ENCODE measurements at regions not wholly inside any gene's neighbourhood (a gene's known extent, or its start where the extent isn't known, plus 50 kb on each side); places are given as distances from the start of the nearest gene placed in this dataset.

GRCh38 chr6:119454714-119455113 lies 105.2 kb upstream of the MAN1A1 start:
- H3K27ac ChIP-seq (ENCODE audit: low read length) = no peak overlapping the region
- H3K9me3 ChIP-seq (ENCODE audit: insufficient read depth, low read length) = no peaks in the 10 kb centered on the region
- no peak overlapping the region for H2AFZ ChIP-seq (ENCODE audit: low read depth, low read length)
- no peaks in the 10 kb centered on the region for H3K79me2 ChIP-seq (ENCODE audit: low read length)
- no peak for TF ChIP-seq CTCF (IDR thresholded peaks at IDR 0.05; ENCODE audit: low read depth, low read length)
- no peak for TF ChIP-seq EZH2phosphoT487 (IDR thresholded peaks at IDR 0.05; ENCODE audit: low read depth)
- H3K4me3 ChIP-seq (ENCODE audit: low read length) = no peak overlapping the region
- H4K20me1 ChIP-seq (ENCODE audit: insufficient read depth, low read length) = no peaks in the 10 kb centered on the region
- H3K9ac ChIP-seq (ENCODE audit: low read length) = no peak overlapping the region
- no peak overlapping the region for H3K4me2 ChIP-seq (ENCODE audit: low read length)
- H3K27me3 ChIP-seq (ENCODE audit: low read depth, low read length) = no peaks in the 10 kb centered on the region
- peaks cover 23% of the 10 kb centered on the region for H3K4me1 ChIP-seq (ENCODE audit: low read length)
- no peaks in the 10 kb centered on the region for H3K36me3 ChIP-seq (replicated peaks; ENCODE audit: low read depth, low read length)

GRCh38 chr6:119453242-119454200 lies 104.0 kb upstream of the MAN1A1 start:
- Histone ChIP-seq H3K9me3 (ENCODE audit: insufficient read depth, low read length) (no peaks in the 10 kb centered on the region), H3K4me1 (ENCODE audit: low read length) (peaks cover 22% of the 10 kb centered on the region), H2AFZ (ENCODE audit: low read depth, low read length) (no peak overlapping the region), H3K27ac (ENCODE audit: low read length) (no peak overlapping the region), H3K36me3 (replicated peaks; ENCODE audit: low read depth, low read length) (no peaks in the 10 kb centered on the region), H3K4me2 (ENCODE audit: low read length) (no peak overlapping the region), H3K27me3 (ENCODE audit: low read depth, low read length) (no peaks in the 10 kb centered on the region), H3K79me2 (ENCODE audit: low read length) (no peaks in the 10 kb centered on the region), H3K9ac (ENCODE audit: low read length) (no peak overlapping the region), H4K20me1 (ENCODE audit: insufficient read depth, low read length) (no peaks in the 10 kb centered on the region), H3K4me3 (ENCODE audit: low read length) (no peak overlapping the region)
- no peak for TF ChIP-seq CTCF (IDR thresholded peaks at IDR 0.05; ENCODE audit: low read depth, low read length)
- no peak for TF ChIP-seq EZH2phosphoT487 (IDR thresholded peaks at IDR 0.05; ENCODE audit: low read depth)

- peaks cover 47% of the 10 kb centered on the region for H3K4me1 ChIP-seq (ENCODE audit: low read length)
- no peaks in the 10 kb centered on the region for H4K20me1 ChIP-seq (ENCODE audit: insufficient read depth, low read length)
- no peak overlapping the region; the same call in 1 of the 2 replicates for H3K27ac ChIP-seq (ENCODE audit: low read length)
- no peaks in the 10 kb centered on the region for H3K27me3 ChIP-seq (ENCODE audit: low read depth, low read length)
- H3K36me3 ChIP-seq (replicated peaks; ENCODE audit: low read depth, low read length) = no peaks in the 10 kb centered on the region
- H3K9ac ChIP-seq (ENCODE audit: low read length) = no peak overlapping the region
- H3K4me2 ChIP-seq (ENCODE audit: low read length) = peak overlapping the region; percentile 43
- no peak overlapping the region for H3K4me3 ChIP-seq (ENCODE audit: low read length)
- H3K79me2 ChIP-seq (ENCODE audit: low read length) = no peaks in the 10 kb centered on the region
- H3K9me3 ChIP-seq (ENCODE audit: insufficient read depth, low read length) = no peaks in the 10 kb centered on the region
- TF ChIP-seq EZH2phosphoT487 (IDR thresholded peaks at IDR 0.05; ENCODE audit: low read depth) (no peak), CTCF (IDR thresholded peaks at IDR 0.05; ENCODE audit: low read depth, low read length) (no peak)
- H2AFZ ChIP-seq (ENCODE audit: low read depth, low read length) = no peak overlapping the region
Measured at GRCh38 chr6:119449331-119450156, 100.0 kb upstream of the MAN1A1 start.

GRCh38 chr6:119447921-119448320 lies 98.4 kb upstream of the MAN1A1 start:
- Histone ChIP-seq H3K27ac (ENCODE audit: low read length) (no peak overlapping the region), H3K4me3 (ENCODE audit: low read length) (no peak overlapping the region), H3K36me3 (replicated peaks; ENCODE audit: low read depth, low read length) (no peaks in the 10 kb centered on the region), H2AFZ (ENCODE audit: low read depth, low read length) (no peak overlapping the region), H3K9ac (ENCODE audit: low read length) (no peak overlapping the region), H3K4me2 (ENCODE audit: low read length) (no peak overlapping the region), H3K4me1 (ENCODE audit: low read length) (peaks cover 57% of the 10 kb centered on the region), H3K79me2 (ENCODE audit: low read length) (no peaks in the 10 kb centered on the region), H3K27me3 (ENCODE audit: low read depth, low read length) (no peaks in the 10 kb centered on the region), H3K9me3 (ENCODE audit: insufficient read depth, low read length) (no peaks in the 10 kb centered on the region), H4K20me1 (ENCODE audit: insufficient read depth, low read length) (no peaks in the 10 kb centered on the region)
- TF ChIP-seq EZH2phosphoT487 (IDR thresholded peaks at IDR 0.05; ENCODE audit: low read depth) (no peak), CTCF (IDR thresholded peaks at IDR 0.05; ENCODE audit: low read depth, low read length) (no peak)
